ENCODE measurements at regions not wholly inside any gene's neighbourhood (a gene's known extent, or its start where the extent isn't known, plus 50 kb on each side); places are given as distances from the start of the nearest gene placed in this dataset.

DNA sequence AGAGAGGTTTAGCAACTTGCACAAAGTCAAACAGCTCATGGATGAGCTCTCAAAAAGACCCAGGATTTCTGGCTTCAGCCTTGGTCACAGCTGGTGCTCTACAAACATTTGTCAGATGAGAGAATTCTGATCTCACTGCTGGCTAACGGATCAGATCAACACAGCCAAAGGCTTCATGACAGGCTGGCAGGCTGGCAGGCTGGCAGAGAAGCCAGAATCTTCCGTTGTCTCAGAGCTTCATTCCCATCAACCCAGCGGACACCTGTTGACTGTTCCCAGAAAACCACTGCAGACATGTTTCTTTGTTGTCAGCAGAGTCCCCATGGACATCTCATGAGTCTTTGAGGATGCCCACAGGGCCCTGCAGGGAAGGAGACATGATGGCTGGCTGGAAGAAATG lies 303.8 kb upstream of the ASIC2 start:
- no peak overlapping the region for H3K4me3 Mint-ChIP-seq (ENCODE audit: unreplicated experiment)
- peaks cover 37% of the 10 kb centered on the region for H3K9me3 Mint-ChIP-seq (ENCODE audit: unreplicated experiment)
- no peaks in the 10 kb centered on the region for H3K27me3 Mint-ChIP-seq (ENCODE audit: unreplicated experiment)
- H3K27ac Mint-ChIP-seq (ENCODE audit: unreplicated experiment), result no peak overlapping the region
- no peaks in the 10 kb centered on the region for H3K36me3 Mint-ChIP-seq (ENCODE audit: unreplicated experiment)
- no peaks in the 10 kb centered on the region for H3K4me1 Mint-ChIP-seq (ENCODE audit: unreplicated experiment)
- TF ChIP-seq, protein P1, sequence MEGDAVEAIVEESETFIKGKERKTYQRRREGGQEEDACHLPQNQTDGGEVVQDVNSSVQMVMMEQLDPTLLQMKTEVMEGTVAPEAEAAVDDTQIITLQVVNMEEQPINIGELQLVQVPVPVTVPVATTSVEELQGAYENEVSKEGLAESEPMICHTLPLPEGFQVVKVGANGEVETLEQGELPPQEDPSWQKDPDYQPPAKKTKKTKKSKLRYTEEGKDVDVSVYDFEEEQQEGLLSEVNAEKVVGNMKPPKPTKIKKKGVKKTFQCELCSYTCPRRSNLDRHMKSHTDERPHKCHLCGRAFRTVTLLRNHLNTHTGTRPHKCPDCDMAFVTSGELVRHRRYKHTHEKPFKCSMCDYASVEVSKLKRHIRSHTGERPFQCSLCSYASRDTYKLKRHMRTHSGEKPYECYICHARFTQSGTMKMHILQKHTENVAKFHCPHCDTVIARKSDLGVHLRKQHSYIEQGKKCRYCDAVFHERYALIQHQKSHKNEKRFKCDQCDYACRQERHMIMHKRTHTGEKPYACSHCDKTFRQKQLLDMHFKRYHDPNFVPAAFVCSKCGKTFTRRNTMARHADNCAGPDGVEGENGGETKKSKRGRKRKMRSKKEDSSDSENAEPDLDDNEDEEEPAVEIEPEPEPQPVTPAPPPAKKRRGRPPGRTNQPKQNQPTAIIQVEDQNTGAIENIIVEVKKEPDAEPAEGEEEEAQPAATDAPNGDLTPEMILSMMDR (IDR thresholded peaks at IDR 0.05), result no peak
- DNase-seq (ENCODE audit: extremely low spot score, unreplicated experiment), result no peak

DNA sequence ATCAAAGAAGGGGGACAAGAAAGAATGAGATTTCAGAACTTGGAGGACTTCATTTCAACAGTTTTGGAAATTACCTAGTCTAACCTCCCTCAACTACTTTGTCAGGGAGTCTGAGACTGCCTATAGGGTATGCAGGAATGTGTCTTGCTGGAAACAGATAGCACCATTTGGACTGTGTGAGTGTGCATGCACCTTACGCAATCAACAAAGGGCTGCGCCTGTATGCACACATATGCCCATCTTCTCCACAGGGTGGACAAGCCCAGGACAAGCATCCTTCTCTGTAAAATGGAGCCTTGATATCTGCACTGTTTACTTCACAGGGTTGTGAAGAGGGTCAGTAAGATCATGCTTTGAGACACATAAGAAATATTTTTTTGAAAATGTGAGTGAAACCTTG lies 305.7 kb upstream of the ASIC2 start:
- TF ChIP-seq, protein P1 (IDR thresholded peaks at IDR 0.05), result no peak
- H3K36me3 Mint-ChIP-seq (ENCODE audit: unreplicated experiment), result no peaks in the 10 kb centered on the region
- no peaks in the 10 kb centered on the region for H3K27me3 Mint-ChIP-seq (ENCODE audit: unreplicated experiment)
- H3K4me3 Mint-ChIP-seq (ENCODE audit: unreplicated experiment), result no peak overlapping the region
- peaks cover 22% of the 10 kb centered on the region for H3K9me3 Mint-ChIP-seq (ENCODE audit: unreplicated experiment)
- H3K27ac Mint-ChIP-seq (ENCODE audit: unreplicated experiment), result no peak overlapping the region
- no peak for DNase-seq (ENCODE audit: extremely low spot score, unreplicated experiment)
- H3K4me1 Mint-ChIP-seq (ENCODE audit: unreplicated experiment), result no peaks in the 10 kb centered on the region

DNA sequence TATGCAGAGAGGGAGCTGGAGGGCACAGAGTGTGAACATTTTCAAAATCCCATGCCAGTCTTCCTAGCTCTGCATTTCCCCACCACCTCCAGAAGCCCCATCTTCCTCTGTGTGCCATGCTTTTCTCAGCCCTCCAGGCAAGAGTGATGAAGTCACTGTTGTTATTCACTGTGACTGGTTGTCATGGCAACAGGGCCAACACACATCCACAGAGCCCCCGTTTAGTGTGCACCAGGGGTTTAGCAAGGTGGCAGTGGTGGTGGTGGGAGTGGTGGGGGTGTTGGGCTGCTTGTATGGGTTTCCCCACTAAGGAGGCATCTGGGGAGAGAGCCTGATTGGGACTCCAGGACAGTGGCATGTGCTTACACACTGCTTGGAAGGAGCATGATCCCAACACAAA lies 309.9 kb upstream of the ASIC2 start:
- Mint-ChIP-seq H3K36me3 (ENCODE audit: unreplicated experiment) (no peaks in the 10 kb centered on the region), H3K4me3 (ENCODE audit: unreplicated experiment) (no peak overlapping the region), H3K27ac (ENCODE audit: unreplicated experiment) (no peak overlapping the region), H3K9me3 (ENCODE audit: unreplicated experiment) (peaks cover 20% of the 10 kb centered on the region), H3K4me1 (ENCODE audit: unreplicated experiment) (no peaks in the 10 kb centered on the region), H3K27me3 (ENCODE audit: unreplicated experiment) (no peaks in the 10 kb centered on the region)
- TF ChIP-seq, protein P1 (IDR thresholded peaks at IDR 0.05), result no peak
- no peak for DNase-seq (ENCODE audit: extremely low spot score, unreplicated experiment)

DNA sequence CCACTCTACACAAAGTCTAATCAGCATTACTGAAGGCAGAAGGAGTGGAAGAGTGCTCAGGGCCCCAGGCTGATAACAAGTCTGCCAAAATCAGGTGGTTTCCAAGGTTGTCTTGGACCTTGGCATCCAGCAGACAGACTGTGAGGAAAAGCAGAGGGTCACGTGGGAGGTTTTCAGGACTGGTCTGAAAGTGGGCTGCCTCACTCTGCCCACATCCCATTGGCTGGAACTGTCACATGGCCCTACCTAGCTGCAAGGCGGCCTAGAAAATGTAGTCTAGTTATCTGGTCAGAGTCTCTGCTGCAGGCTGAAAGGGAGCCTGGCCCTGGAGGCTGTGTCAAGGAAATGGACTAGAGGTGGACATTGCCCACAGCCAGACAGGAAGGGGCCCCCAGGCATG lies 310.7 kb upstream of the ASIC2 start:
- Mint-ChIP-seq H3K27ac (ENCODE audit: unreplicated experiment) (no peak overlapping the region), H3K4me1 (ENCODE audit: unreplicated experiment) (no peaks in the 10 kb centered on the region), H3K36me3 (ENCODE audit: unreplicated experiment) (no peaks in the 10 kb centered on the region), H3K27me3 (ENCODE audit: unreplicated experiment) (no peaks in the 10 kb centered on the region), H3K9me3 (ENCODE audit: unreplicated experiment) (peaks cover 24% of the 10 kb centered on the region), H3K4me3 (ENCODE audit: unreplicated experiment) (no peak overlapping the region)
- TF ChIP-seq, protein P1 (IDR thresholded peaks at IDR 0.05), result no peak
- no peak for DNase-seq (ENCODE audit: extremely low spot score, unreplicated experiment)

DNA sequence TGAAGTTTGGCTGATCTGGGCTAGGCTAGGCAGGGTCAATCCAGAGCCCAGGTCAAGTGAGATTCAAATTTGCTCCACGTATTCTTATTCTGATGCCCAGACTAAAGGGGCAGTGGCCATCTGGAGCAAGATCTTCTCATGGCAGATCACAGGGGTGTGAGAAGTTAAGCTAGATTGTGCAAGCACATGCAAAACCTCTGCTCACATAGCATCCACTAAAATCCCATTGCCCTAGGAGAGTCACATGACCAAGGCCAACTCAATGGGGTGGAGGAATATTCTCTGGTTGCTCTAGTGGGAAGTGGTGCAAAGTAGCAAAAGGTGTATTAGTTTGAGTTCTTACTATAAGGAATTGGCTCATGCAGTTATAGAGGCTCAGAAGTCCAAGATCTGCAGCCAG lies 318.4 kb upstream of the ASIC2 start:
- no peaks in the 10 kb centered on the region for H3K4me1 Mint-ChIP-seq (ENCODE audit: unreplicated experiment)
- no peak for DNase-seq (ENCODE audit: extremely low spot score, unreplicated experiment)
- H3K36me3 Mint-ChIP-seq (ENCODE audit: unreplicated experiment), result no peaks in the 10 kb centered on the region
- TF ChIP-seq, protein P1 (IDR thresholded peaks at IDR 0.05), result no peak
- H3K27ac Mint-ChIP-seq (ENCODE audit: unreplicated experiment), result no peak overlapping the region
- H3K9me3 Mint-ChIP-seq (ENCODE audit: unreplicated experiment), result peaks cover 48% of the 10 kb centered on the region
- no peak overlapping the region for H3K4me3 Mint-ChIP-seq (ENCODE audit: unreplicated experiment)
- no peaks in the 10 kb centered on the region for H3K27me3 Mint-ChIP-seq (ENCODE audit: unreplicated experiment)

Data from osteocyte (in vitro differentiated cells).